A673 (cell line): ENCODE measurements at regions not wholly inside any gene's neighbourhood (a gene's known extent, or its start where the extent isn't known, plus 50 kb on each side); places are given as distances from the start of the nearest gene placed in this dataset.

Experiments
- CTCF ChIP-seq: fragments of 300-800, 200-600 bp; sonication (generic); conservative IDR thresholded peaks from 2 replicates; pipeline ENCODE4 v1.5.1; 2017; ENCODE audit warnings: low read depth, mild to moderate bottlenecking, antibody characterized with exemption, low read length, moderate library complexity, mixed read lengths
- EZH2 ChIP-seq: fragments of 200-600 bp; sonication (generic); IDR thresholded peaks from 2 replicates; pipeline ENCODE4 v1.6.1; 2017; ENCODE audit warnings: borderline replicate concordance, low read depth, mild to moderate bottlenecking, mixed read lengths, antibody characterized with exemption, low read length; ENCODE audit not compliant: poor library complexity, severe bottlenecking

- TF ChIP-seq CTCF: no peak
- TF ChIP-seq EZH2: no peak
Observed at GRCh38 chr11:13227676-13228255, 49.8 kb upstream of the BMAL1 start.
